Smooth muscle cell (in vitro differentiated cells): ENCODE measurements at regions not wholly inside any gene's neighbourhood (a gene's known extent, or its start where the extent isn't known, plus 50 kb on each side); places are given as distances from the start of the nearest gene placed in this dataset.

Experiments used
- DNase-seq: peaks from one replicate; lab custom pipeline; 2025; ENCODE audit not compliant: unreplicated experiment; lab: John Stamatoyannopoulos, UW
- H2AFZ ChIP-seq: fragments of 200-600 bp; sonication (generic); 2 replicates; pipeline ENCODE4 v1.6.0; 2016; ENCODE audit warnings: antibody characterized with exemption, low read depth, mild to moderate bottlenecking
- H3F3A ChIP-seq: fragments of 200-600 bp; sonication (generic); 2 replicates; pipeline ENCODE4 v1.6.0; 2017; ENCODE audit warnings: antibody characterized with exemption, low read depth
- H3K27ac ChIP-seq: fragments of 200-600 bp; sonication (generic); 2 replicates; pipeline ENCODE4 v1.5.1; 2016; ENCODE audit warnings: low read depth, mild to moderate bottlenecking
- H3K27me3 ChIP-seq: fragments of 200-600 bp; sonication (generic); 2 replicates; pipeline ENCODE4 v1.6.1; 2016; ENCODE audit warnings: low read depth, mild to moderate bottlenecking
- H3K36me3 ChIP-seq: fragments of 200-600 bp; sonication (generic); 2 replicates; pipeline ENCODE4 v1.5.1; 2016; ENCODE audit warnings: low read depth
- H3K4me1 ChIP-seq: fragments of 200-600 bp; sonication (generic); 2 replicates; pipeline ENCODE4 v1.5.1; 2016; ENCODE audit warnings: low read depth
- H3K4me2 ChIP-seq: fragments of 200-600 bp; sonication (generic); 2 replicates; pipeline ENCODE4 v1.6.0; 2016; ENCODE audit warnings: mild to moderate bottlenecking
- H3K4me3 ChIP-seq: fragments of 200-600 bp; sonication (generic); 2 replicates; pipeline ENCODE4 v1.5.1; 2016; ENCODE audit warnings: mild to moderate bottlenecking
- H3K79me2 ChIP-seq: fragments of 200-600 bp; sonication (generic); 2 replicates; pipeline ENCODE4 v1.6.0; 2016; ENCODE audit warnings: low read depth, mild to moderate bottlenecking
- H3K9ac ChIP-seq: fragments of 200-600 bp; sonication (generic); 2 replicates; pipeline ENCODE4 v1.6.0; 2016; ENCODE audit warnings: low read depth
- H3K9me3 ChIP-seq: fragments of 200-600 bp; sonication (generic); replicated peaks from 2 replicates; pipeline ENCODE4 v1.5.1; 2016; ENCODE audit warnings: low read depth
- H4K20me1 ChIP-seq: fragments of 200-600 bp; sonication (generic); 2 replicates; pipeline ENCODE4 v1.6.0; 2016; ENCODE audit warnings: low read depth
- WGBS: methylation state at CpG from one replicate; pipeline ENCODE4 v1.1.7; 2016; ENCODE audit warnings: low lambda C conversion rate; 5-methylcytosine and 5-hydroxymethylcytosine counted together
- TF ChIP-seq, protein P1 (sequence below): fragments of 200-600 bp; sonication (generic); IDR thresholded peaks from 2 replicates; pipeline ENCODE4 v1.5.1; 2017; ENCODE audit warnings: borderline replicate concordance, mild to moderate bottlenecking, antibody characterized with exemption; ENCODE audit not compliant: insufficient read depth, poor library complexity, severe bottlenecking

GRCh38 chr20:37586078-37586477 is 58.4 kb upstream of the BLCAP start:
- Histone ChIP-seq H3K4me1 (no peaks in the 10 kb centered on the region), H3K27me3 (peaks cover under 1% of the 10 kb centered on the region), H4K20me1 (no peaks in the 10 kb centered on the region), H2AFZ (no peak overlapping the region), H3K79me2 (no peaks in the 10 kb centered on the region), H3K27ac (no peak overlapping the region), H3K4me2 (no peak overlapping the region), H3K9me3 (no peaks in the 10 kb centered on the region), H3K9ac (no peak overlapping the region), H3K4me3 (no peak overlapping the region), H3F3A (no peaks in the 10 kb centered on the region), H3K36me3 (no peaks in the 10 kb centered on the region)
- DNase-seq: no peak
- TF ChIP-seq, protein P1, sequence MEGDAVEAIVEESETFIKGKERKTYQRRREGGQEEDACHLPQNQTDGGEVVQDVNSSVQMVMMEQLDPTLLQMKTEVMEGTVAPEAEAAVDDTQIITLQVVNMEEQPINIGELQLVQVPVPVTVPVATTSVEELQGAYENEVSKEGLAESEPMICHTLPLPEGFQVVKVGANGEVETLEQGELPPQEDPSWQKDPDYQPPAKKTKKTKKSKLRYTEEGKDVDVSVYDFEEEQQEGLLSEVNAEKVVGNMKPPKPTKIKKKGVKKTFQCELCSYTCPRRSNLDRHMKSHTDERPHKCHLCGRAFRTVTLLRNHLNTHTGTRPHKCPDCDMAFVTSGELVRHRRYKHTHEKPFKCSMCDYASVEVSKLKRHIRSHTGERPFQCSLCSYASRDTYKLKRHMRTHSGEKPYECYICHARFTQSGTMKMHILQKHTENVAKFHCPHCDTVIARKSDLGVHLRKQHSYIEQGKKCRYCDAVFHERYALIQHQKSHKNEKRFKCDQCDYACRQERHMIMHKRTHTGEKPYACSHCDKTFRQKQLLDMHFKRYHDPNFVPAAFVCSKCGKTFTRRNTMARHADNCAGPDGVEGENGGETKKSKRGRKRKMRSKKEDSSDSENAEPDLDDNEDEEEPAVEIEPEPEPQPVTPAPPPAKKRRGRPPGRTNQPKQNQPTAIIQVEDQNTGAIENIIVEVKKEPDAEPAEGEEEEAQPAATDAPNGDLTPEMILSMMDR: no peak
- 67% methylated on average over 2 of the region's 2 CpGs for WGBS

DNA sequence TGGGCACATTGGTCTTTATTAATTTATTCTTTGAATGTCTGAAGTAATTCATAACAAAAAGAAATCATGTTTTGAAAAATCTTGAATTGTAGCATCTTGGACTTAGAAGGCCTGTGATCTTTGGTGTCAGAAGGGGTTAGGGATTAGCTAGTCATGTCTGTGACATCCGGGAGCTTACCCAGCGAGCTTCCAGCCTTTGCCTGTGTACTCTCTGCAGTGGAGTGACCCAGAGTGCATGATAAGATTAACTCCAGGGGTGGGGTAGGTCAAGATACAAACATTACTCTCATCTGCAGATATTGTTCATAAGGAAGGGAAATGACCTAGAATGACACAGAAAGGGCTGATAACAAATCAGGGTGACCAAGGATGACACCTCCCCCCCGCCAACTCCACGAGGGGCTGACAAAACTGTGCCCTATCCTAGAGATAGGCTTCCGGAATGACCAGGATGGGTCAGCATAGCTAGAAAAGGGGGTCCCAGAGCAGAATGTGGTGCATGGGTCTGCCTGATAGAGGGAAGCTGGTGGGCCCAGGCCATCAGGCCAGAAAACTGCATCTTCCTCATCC is 56.6 kb upstream of the BLCAP start:
- 59% methylated on average over 5 of the region's 5 CpGs for WGBS
- Histone ChIP-seq H3K4me1 (no peaks in the 10 kb centered on the region), H3K27ac (no peak overlapping the region), H3K36me3 (no peaks in the 10 kb centered on the region), H3K4me3 (no peak overlapping the region), H3K27me3 (peaks cover 10% of the 10 kb centered on the region), H2AFZ (no peak overlapping the region), H3K9ac (no peak overlapping the region), H3K79me2 (no peaks in the 10 kb centered on the region), H4K20me1 (no peaks in the 10 kb centered on the region), H3K9me3 (no peaks in the 10 kb centered on the region), H3F3A (no peaks in the 10 kb centered on the region), H3K4me2 (no peak overlapping the region)
- DNase-seq: no peak
- TF ChIP-seq, protein P1: no peak

GRCh38 chr20:37581246-37581645 is 53.6 kb upstream of the BLCAP start:
- 93% methylated on average over 9 of the region's 9 CpGs for WGBS

More at GRCh38 chr20:37581246-37581645, 53.6 kb upstream of the BLCAP start:
- no peaks in the 10 kb centered on the region for H3K79me2 ChIP-seq
- no peaks in the 10 kb centered on the region for H3F3A ChIP-seq
- TF ChIP-seq, protein P1: no peak
- peaks cover 17% of the 10 kb centered on the region for H3K27me3 ChIP-seq
- no peaks in the 10 kb centered on the region for H3K36me3 ChIP-seq
- H3K9me3 ChIP-seq: no peaks in the 10 kb centered on the region
- no peak for DNase-seq
- no peak overlapping the region for H2AFZ ChIP-seq
- H4K20me1 ChIP-seq: no peaks in the 10 kb centered on the region
- no peak overlapping the region for H3K4me2 ChIP-seq
- H3K4me1 ChIP-seq: no peaks in the 10 kb centered on the region
- H3K4me3 ChIP-seq: no peak overlapping the region
- H3K9ac ChIP-seq: no peak overlapping the region
- no peak overlapping the region for H3K27ac ChIP-seq
